H1 (cell line): ENCODE measurements at regions not wholly inside any gene's neighbourhood (a gene's known extent, or its start where the extent isn't known, plus 50 kb on each side); places are given as distances from the start of the nearest gene placed in this dataset.

Experiments
- E2F6 ChIP-seq: IDR thresholded peaks from 2 replicates; pipeline ENCODE4 v1.6.1; 2012; ENCODE audit warnings: inconsistent platforms

GRCh38 chr15:98397419-98397818 is 250.9 kb upstream of the IGF1R start (continued):
- no peak for TF ChIP-seq E2F6
